ENCODE measurements at regions not wholly inside any gene's neighbourhood (a gene's known extent, or its start where the extent isn't known, plus 50 kb on each side); places are given as distances from the start of the nearest gene placed in this dataset.

DNA sequence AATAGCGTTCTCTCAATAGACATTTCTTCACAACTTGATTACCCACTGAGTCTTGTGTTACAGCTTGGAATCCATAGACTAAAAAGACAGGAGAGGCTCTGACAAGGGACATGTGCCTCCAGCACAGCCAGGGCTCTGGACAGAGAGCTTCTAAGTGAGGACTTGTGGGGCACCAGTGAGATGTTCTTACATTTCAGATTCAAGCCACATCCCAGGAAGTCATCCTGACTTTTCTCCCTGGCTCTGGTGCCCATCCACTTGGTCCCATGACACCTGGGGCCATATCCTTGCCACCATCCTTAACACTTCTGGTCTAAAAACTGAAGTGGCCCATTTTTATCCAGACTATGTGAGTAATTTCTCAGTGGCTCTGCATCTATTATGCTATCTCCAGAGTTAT, 440.1 kb downstream of the TCERG1L start:
- no peak for DNase-seq (ENCODE audit: low spot score)

DNA sequence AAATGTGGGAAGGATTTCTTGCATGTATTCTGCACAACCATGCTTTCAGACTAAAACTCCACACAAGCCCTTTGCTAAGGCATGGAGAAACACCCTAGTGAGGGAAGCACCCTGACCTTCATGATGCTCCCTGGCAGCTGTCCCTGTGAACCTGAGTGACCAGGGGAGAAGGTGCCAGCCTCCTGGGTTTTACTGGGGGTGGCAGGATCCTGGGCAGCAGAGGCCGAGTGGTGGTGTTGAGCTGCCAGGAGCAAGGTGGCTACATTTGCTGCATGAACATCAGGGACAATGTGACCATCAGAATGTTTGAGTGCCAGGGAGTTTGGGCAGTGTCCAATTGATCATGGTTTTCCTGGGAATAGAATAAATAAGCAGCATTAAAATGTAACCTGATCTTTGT, 437.9 kb downstream of the TCERG1L start:
- DNase-seq (ENCODE audit: low spot score), result no peak

DNA sequence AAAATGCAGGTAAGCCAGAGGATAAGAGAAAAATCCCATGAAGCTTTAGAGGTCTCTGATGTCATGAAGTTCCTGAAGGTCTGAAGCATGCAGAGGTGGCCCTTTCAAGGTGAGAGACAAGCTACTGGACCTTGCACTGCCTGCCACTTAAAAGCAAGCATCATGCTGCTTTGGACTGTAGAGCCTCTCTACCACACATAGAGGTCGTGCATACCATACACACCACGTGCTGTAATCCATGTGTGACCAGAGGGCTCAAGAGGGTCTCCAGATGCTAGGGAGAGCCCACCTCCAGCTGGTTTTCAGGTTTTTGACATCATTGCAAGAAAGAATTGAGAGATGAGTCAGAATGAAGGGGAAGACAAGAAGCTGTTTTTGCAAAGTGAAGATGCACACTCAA, 436.4 kb downstream of the TCERG1L start:
- no peak for DNase-seq (ENCODE audit: low spot score)

DNA sequence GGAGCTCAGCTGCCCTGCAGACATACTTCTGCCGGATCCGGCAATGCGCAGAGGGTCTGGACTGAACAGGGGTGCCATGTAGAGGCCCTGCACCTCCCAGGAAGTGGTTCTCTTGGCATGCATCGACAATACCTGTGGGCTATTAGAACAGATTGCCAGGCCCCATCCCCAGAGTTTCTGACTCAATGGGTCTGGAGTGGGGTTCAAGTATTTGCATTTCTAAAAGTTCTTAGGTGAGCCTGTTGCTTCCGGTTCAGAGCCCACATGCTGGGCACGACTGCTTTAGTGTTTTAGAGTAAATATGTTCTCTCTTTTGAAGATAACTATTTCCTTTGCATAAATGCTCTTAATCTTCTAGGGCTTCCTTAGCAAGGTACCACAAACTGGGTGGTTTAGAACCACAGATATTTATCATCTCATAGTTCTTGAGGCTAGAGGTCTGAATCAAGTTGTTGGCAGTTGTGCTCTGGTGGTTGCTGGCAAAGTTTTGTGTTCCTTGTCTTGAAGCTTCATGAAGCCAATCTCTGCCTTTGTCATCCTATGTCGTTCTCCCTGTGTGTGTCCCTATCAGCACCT, 435.5 kb downstream of the TCERG1L start:
- DNase-seq (ENCODE audit: low spot score), result no peak

DNA sequence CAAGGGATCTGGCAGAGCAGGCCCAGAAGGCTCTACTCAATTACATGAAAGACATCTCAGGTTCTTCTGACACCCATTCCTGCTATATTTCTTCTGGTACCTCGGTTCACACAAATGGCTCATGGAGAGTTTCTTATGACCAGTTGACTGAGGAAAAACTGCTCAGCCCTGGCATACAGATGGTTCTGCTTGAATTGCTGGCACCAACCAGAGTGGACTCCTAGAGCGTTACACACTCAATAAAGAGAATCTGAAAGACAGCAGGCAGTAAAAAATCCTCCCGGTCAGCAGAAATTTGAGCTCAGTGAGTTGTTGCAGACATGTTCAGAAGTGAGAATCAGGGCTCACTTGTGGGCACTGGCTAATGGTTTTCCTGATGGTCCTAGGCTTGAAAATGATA, 434.4 kb downstream of the TCERG1L start:
- DNase-seq (ENCODE audit: low spot score), result no peak

DNA sequence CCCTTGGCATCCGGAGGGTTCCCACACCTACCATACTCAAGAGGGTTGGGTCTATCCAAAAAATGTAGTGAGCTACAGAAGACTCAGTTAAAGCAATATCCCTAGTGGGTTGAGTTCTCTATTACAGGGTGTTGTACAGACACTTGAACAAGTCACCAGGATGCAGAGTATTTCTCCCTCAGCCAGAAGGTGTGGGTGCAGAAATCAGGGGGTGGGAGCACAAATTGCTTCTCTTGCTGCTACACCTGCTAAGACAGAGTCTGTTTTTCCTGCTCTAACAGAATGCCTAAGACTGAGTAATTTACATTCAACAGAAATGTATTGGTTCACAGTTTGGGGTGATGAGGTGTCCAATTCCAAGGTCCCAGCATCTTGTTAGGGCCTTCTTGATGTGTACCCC, 433.4 kb downstream of the TCERG1L start:
- DNase-seq (ENCODE audit: low spot score), result no peak

DNA sequence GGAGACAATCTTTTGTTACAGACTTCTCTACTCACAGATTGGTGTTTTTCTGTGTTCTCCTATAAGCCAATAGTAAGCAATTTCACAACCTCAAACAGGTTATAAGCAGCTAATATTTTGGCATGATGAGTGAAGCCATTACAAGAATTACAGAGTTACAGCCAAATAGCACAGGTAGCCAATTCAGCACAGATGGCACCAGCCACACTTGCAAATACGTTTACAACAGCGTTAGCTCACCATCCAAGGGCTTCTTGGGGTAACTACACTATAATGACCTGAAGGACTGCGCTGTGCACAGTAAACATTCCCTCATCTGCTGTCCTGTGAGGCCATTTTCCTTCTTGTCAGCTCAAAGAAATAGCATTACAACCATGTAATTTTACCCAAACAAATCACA, 428.6 kb downstream of the TCERG1L start:
- DNase-seq (ENCODE audit: low spot score), result no peak

DNA sequence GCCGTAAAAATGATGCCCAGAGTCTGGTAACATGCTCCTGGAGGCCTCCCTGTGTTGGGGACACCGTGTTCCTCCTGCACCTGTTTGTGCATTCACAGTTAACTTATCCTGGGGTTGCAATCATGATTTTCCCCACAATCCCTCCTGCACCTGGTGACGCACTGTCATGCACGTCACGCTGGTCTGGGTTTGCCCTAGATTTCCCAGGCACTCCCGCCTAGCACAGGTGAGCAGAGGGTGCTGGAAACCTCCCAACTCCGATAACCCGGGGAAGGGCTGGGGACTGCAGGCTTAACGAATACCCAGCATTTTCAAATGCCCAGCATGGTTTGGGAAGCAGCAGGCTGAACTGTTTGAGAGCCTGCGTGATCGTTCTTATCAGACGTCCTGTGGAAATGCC, 427.1 kb downstream of the TCERG1L start:
- DNase-seq (ENCODE audit: low spot score), result no peak

DNA sequence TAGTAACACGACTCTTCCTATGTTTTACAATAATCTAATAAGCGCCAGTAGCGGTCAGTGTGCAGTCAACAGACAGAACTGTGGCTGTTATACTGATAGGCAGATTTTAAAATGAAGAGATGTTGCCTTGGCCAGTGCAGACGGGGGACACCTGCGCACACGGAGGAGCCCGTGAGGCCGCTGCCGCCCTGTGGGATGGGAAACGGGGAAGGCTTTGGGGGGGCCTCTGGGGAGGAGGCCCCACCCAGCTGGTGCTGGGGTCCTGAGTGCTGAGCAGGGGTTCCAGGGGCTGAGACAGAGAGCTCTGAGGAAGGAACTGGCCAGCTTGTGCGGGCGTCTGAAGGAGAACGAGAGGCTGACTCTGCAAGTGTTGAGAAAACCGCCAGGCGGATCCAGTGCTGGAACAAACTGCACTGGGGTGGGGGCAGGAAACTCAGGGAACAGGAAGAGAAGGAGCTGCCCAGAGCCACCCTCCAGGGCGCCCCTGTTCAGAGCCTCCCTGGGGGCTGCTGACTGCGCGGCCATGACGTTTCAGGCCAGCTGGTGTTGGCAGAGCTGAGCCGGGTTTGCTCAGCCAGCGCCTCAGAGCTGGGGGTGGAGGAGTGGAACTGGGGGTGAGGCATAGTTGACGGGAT, 426.4 kb downstream of the TCERG1L start:
- no peak for DNase-seq (ENCODE audit: low spot score)

DNA sequence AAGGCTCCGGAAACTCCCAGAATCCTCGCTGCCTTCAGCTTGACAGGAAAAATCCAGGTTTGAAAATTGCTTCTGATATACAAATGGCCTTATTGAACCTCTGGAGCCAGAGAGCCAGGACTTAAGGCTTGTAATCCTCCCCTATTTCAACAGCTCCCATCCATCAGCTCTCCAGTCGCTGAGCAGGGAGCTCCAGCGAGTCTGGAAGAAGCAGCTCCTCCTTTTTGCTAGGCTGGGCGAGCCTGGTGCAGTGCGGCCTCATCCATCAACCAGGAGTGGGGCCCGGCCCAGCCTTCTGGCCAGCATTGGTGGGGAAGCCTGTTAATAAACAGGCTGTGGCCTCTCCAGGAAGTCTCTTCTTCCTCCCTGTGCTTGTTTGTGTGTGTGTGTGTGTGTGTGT, 424.4 kb downstream of the TCERG1L start:
- no peak for DNase-seq (ENCODE audit: low spot score)

DNA sequence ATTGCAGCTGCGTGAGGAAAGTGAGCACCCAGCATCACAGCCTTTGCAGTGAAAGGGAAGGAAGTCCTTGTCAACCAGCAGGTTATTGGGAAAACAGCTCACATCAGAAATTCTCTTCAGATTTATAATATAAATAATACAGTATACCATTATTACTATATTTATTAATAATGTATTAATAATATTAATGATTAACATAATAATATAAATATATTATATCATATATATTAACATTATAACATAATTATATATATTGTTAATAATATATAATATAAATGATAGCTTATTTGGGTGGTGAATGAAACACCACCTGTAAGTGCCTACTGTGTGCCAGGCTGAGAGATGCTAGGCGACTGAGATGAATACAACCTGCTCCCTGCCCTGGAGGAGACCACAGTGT, 423.0 kb downstream of the TCERG1L start:
- no peak for DNase-seq (ENCODE audit: low spot score)

DNA sequence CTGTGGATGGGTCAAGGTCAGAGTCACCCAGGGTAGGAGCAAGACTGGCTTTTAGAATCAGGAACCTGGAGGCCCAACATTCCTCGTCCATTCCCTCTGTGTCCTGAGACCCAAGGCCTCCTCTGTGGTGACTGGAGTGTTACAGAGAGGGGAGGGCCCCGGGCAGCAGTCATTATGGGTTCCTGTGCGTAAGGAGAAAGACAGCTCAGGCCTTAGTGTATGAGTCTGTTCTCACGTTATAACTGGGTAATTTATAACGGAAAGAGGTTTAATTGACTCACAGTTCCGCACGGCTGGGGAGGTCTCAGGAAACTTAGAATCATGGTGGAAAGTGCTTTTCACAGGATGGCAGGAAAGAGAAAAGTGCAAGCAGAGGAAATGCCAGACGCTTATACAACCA, 422.3 kb downstream of the TCERG1L start:
- DNase-seq (ENCODE audit: low spot score), result no peak

DNA sequence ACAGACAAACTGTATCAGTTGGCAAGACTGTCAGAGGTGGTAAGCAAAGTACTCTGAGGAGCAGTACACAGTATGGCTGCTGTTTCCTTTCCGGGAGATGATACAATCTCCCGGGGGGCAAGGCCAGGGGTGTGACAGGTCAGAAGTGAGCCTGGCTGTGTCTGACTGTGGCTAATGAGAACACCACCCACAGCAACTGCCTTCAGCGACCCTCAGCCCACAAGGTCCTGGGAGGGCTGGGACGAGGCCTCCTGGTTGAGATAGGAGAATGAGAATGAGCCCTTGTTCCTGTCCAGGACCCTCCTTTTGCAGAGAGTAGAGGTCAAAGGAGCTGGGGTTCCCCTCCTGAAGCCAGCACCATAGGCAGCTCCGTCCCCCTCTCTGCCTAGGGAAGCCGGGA, 421.7 kb downstream of the TCERG1L start:
- no peak for DNase-seq (ENCODE audit: low spot score)

DNA sequence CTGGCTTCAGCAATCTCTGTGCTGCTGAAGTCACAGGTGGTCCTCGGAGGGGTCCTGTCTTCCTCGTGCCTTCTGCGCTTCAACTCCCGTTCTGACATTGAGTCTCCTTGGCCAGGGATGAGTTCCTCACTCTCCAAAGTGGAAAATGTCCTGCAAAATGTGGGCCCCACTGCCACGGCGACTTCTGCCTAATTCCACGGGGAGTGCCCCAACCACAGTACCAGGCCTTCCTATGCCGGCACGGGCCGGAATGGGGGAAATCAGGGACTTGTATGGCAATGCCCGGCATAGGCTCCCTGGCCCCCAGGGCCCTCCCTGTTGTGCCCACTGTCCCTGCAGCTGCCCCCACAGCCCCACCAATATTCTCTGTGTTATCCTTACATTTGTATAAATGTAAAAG, 420.5 kb downstream of the TCERG1L start:
- DNase-seq (ENCODE audit: low spot score), result no peak

DNA sequence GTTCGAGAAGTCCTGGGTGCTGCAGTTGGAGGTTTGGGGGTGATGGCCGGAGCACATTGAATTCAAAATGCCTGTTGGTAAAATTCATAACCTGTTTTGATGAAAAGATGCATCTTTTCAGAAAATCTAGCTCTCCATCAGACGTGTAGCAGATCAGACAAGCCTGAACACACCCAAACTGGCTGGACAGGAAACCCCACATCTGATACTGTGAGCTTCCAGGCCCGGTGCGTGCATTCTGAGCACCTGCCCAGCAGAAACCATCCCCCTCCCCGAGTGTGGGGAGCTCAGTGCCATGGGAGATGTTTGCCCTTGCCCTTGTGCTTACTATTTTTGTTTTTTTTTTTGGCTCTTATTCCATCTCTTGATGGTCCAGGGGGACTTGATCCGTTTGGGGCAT, 417.1 kb downstream of the TCERG1L start:
- no peak for DNase-seq (ENCODE audit: low spot score)

DNA sequence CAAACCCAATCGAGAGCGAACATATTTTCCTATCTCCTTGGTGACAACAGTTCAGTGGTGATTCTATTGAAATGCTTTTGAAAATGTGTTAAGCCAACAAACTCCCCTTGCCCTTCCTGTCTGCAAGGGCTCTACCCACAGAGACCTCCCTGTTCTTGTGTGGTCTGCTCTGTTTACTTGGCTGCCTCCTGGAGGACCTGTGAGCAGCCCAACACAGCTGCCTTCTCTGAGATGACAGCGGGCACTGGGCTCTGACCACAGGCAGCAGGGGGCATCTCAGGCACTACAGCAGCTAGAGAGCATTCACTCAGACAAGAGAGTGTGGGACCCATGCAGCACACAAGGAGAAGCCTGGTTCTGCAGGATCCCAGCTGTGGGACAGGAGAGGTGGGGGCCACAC, 416.4 kb downstream of the TCERG1L start:
- DNase-seq (ENCODE audit: low spot score), result no peak

DNA sequence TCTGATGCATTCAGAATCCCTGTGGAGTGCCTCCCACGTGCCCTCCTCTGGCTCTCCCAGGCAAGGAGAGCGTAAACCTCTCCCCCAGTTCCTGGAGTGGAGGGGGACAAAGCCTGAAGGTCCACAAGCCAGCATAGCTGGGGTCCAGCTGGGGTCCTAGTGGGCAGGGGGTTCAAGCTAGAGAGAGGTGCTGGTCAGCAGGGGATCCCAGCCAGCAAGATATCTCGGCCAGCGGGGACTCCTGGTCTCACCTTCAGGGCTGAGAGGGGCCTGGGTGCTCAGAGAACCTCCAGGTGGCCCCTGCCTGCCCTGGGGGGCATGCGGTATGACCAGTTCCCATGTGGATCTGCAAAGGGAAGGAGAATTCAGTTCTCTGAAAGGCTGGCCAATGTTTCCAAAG, 413.7 kb downstream of the TCERG1L start:
- DNase-seq (ENCODE audit: low spot score), result no peak

DNA sequence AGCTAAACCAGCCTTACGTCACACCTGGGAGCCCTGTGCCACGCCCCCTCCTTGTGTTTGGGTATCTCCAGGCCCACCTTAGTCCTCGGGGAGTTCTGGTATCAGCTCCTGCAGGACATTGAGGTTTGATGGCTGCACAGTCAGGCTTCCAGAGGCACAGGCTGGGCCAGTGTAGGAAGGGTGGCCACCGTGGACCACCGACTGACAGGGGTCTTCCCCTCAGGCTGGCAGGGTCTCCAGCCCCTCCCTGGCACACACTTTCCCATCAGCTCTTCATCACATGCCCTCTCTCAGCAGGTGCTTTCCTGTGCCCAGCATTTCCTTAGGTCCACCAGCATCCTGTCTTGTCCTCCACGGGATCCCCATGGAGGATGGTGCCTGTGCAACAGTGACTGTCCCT, 413.1 kb downstream of the TCERG1L start:
- DNase-seq (ENCODE audit: low spot score), result no peak

DNA sequence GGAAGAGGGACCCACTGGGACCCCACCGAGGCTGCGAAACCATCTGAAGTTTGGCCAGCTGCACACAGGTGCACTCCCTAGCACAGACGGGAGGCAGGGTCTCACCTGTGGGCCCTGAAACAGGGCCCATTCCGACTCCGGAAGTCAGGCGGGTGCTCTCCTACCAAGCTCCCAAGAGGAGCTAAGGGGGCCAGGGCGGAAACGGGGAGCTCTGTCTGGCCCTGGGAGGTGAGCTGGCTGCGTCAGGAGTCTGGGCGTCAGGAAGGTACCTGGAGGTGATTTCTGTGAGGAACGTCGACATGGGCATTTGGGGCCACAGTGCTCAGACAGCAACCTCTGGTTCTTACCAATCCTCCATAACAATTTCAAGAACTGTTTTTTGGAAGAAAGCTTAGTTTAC, 411.7 kb downstream of the TCERG1L start:
- no peak for DNase-seq (ENCODE audit: low spot score)

DNA sequence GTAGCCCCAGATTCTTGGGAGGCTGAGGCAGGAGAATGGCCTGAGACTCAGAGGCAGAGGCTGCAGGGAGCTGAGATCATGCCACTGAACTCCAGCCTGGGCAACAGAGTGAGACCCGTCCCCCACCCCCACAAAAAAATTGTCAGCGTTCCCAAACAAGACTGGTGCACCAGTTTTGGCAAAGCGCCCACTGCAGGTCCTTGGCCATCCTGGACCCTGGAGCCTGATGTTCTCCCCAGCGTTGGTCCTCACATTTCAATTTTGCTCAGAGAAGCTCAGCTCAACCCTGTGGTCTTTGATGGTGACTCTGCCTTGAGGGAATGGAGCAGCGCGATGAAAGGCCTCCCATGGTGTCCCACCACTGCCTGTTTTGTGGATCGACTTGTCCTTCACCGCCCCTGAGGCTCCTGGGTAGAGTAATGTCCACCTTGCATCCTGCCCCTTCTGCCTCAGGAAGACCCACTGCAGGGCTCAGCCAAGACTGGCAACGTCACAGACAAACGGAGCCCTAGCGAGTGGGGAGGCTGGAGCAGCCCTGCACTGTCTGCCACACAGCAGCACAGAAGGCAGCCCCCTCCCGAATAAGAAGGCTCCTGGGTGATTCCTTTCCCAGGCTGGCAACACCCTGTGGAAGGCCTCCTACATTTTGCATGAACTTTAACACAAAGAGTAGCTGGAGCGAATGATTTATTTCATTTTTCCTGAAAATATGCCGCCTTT, 410.9 kb downstream of the TCERG1L start:
- no peak for DNase-seq (ENCODE audit: low spot score)

DNA sequence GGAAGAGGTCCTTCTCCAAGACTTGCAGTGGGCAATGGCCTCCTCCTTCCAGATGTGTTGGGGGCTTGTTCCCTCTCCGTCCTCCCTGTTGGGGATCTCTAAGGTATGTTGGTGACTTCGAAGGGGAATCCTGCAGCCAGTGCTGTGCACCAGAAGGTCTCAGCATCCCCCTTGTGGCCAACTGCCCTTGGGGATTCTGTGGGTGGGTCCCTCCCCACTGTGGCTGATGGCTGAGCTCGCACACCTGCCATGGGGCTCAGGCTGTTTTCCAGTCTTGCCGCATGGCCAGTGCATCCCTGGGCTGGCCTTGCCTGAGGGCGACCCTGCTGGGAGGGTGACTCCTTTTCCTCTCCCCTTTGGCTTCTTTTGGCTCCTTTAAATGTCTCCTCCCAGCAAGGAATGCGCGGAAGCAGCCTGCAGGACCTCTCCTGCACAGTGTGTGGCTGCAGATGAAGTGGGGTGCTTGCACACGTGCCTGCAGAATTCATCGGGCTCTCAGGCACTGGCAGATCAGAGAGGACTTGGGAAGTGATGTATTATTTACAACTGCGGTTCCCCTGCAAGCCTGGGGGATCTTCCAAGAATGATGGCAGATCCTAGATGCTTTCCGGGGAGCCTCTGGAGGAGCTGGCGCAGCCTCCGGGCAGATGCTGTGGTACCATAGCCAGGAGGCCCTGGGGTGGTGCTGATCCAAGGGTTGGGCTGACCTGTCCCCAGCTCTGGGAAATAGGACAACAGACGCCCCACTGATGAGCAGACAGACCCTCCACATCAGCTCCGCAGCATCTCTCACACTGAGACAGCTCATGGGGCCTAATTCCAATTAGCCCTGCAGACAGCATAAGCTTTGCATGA, 410.0 kb downstream of the TCERG1L start:
- DNase-seq (ENCODE audit: low spot score), result no peak

DNA sequence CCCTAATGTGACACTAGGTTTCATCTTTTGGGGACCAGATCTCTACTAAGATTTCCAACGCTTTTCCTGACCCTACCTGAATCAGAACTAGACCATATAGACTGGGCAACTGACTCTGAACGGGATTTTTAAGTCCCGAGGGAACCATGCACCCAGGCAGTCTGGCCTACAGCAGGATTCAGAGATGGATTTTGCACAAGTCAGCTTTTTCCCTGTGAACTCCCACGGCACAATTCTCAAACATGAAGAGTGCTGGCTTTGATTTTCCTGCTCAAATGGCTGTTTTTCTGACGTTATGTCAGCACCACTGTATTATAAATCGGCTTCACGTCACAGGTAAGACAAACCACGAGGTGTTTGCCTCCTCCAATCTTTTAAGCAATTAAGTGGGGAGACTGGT, 409.1 kb downstream of the TCERG1L start:
- DNase-seq (ENCODE audit: low spot score), result no peak

DNA sequence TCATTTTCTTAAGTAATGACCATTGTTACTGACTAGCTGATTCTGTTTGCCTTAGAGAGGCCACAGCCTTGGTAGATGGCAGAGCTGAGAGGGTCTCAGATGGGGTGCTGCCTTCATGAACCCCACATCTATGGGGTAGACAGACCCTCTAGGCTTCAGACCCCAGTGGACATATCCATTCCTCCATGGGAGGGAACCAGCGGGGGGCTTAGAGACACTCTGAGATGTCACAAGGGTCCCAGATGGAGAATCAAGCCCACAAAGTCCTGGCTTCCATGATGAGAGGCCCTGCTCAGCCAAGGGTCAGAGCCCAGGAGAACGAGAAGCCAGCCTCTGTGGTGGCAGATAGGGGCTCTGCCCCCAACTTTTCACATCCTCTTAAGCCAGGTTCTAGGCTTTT, 408.6 kb downstream of the TCERG1L start:
- no peak for DNase-seq (ENCODE audit: low spot score)
